Rectal smooth muscle tissue (tissue), 1 donor: ENCODE measurements at regions not wholly inside any gene's neighbourhood (a gene's known extent, or its start where the extent isn't known, plus 50 kb on each side); places are given as distances from the start of the nearest gene placed in this dataset.

Experiments
- H3K27ac ChIP-seq: one replicate; pipeline ENCODE4 v1.7.0; 2013; ENCODE audit warnings: low read depth, low read length, inconsistent platforms
- H3K27me3 ChIP-seq: one replicate; pipeline ENCODE4 v1.7.0; 2013; ENCODE audit warnings: low read length; ENCODE audit not compliant: control insufficient read depth, insufficient read depth
- H3K36me3 ChIP-seq: one replicate; pipeline ENCODE4 v1.7.0; 2013; ENCODE audit warnings: low read length; ENCODE audit not compliant: control insufficient read depth, insufficient read depth
- H3K4me1 ChIP-seq: one replicate; pipeline ENCODE4 v1.7.0; 2013; ENCODE audit warnings: low read length; ENCODE audit not compliant: control insufficient read depth, insufficient read depth
- H3K4me3 ChIP-seq: one replicate; pipeline ENCODE4 v1.7.0; 2013; ENCODE audit warnings: low read length
- H3K9ac ChIP-seq: one replicate; pipeline ENCODE4 v1.7.0; 2013; ENCODE audit warnings: low read length

DNA sequence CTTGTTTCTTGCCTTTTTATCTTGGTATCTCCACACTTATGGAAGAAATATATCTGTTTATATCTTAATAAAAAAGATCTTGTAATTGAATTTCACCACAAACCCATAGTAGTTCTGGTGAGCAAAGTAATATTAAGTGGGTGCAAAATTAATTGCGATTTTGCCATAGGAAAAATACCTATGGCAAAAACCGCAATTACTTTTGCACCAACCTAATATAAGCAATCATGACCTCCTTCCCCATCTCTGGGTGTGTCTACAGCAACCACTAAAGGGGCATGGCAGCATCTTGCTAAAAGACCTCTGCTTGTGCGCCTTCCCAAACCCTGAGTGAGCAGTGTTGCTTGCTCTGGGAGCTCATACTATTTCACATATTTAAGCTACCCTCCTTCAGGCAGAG is 124.2 kb upstream of the GUCY1A1 start:
- Histone ChIP-seq H3K4me1 (no peaks in the 10 kb centered on the region), H3K9ac (no peak overlapping the region), H3K27me3 (no peaks in the 10 kb centered on the region), H3K4me3 (no peak overlapping the region), H3K36me3 (no peaks in the 10 kb centered on the region), H3K27ac (no peak overlapping the region)

DNA sequence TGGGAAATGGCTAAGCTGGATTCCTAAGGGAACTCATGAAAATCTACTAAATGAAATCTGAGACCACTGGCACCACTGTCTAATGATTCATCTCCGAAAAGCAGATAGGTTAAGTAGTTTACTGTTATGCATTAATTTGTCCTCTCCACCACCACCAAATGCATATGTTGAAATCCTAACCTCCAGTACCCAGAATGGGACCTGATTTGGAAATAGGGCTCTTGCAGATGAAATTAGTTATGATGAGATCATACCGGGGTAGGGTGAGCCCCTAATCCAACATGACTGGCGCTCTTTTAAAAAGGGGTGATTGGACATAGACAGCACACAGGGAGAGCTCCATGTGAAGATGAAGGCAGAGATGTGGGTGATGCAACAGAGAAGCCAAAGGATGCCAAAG is 124.9 kb upstream of the GUCY1A1 start:
- Histone ChIP-seq H3K9ac (no peak overlapping the region), H3K4me1 (no peaks in the 10 kb centered on the region), H3K27me3 (no peaks in the 10 kb centered on the region), H3K4me3 (no peak overlapping the region), H3K27ac (no peak overlapping the region), H3K36me3 (no peaks in the 10 kb centered on the region)

DNA sequence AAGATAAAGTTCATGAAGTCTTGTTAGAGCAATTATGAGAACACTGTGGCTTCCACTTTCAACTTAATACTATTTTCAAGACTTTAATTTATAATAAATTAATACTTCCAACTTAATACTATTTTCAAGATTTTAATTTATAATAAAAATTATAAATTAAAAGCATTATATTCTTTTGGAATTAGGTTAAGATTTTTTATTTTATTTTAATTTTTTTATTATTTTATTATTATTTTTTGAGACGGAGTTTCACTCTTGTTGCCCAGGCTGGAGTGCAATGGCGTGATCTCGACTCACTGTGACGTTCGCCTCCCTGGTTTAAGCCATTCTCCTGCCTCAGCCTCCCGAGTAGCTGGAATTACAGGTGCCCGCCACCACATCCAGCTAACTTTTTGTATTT is 126.0 kb upstream of the GUCY1A1 start:
- Histone ChIP-seq H3K9ac (no peak overlapping the region), H3K4me3 (no peak overlapping the region), H3K27ac (no peak overlapping the region), H3K4me1 (no peaks in the 10 kb centered on the region), H3K36me3 (no peaks in the 10 kb centered on the region), H3K27me3 (no peaks in the 10 kb centered on the region)

DNA sequence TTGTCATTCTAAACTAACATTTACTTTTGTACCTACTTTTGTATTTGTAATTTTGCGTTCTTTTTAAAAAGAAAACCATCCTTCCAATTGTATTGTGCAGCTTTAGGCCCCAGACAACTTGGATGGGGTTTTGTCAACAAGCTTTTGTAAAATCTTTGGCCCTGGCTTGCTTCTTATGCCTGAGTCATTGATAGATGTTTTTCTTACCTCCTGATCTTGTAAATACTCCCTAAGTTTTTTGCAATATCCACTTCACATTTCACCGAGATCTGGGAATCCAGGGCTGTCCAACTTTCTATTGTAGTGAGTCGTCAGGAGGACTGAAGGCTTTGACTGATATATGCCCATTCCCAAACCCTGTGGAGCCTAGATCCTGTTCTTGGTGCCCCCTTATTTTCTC is 126.9 kb upstream of the GUCY1A1 start:
- Histone ChIP-seq H3K4me1 (no peaks in the 10 kb centered on the region), H3K27ac (no peak overlapping the region), H3K36me3 (no peaks in the 10 kb centered on the region), H3K27me3 (no peaks in the 10 kb centered on the region), H3K4me3 (no peak overlapping the region), H3K9ac (no peak overlapping the region)

DNA sequence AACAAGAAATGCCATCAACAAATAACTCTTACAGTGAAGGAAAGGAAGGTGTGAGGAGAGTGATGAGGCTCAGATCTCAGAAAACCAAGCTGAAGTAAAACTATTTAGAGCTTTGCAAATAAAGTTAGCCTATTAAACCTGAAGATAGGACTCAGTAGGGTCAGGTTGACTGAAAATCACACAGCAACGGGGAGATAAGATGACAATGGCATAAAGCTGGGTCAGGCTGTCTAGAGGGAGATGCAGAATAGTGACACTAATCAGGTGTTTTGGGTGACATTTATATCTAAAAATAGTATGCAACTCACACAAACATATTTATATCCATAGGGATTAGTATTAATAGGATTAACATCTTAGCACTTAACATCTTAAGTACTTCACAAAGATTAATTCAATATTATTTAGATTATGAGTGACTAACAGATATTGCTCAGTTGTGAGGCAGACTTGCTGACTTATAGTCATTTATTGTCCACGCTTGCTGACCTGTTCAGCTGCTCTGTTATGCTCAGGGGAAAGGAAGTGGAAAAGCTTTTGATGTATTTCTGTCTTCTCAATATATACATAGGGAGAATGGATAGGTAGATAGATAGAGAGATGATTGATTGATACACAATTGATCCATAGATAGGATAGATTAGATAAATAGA is 130.7 kb upstream of the GUCY1A1 start:
- no peaks in the 10 kb centered on the region for H3K27me3 ChIP-seq
- no peaks in the 10 kb centered on the region for H3K36me3 ChIP-seq
- H3K4me3 ChIP-seq = no peak overlapping the region
- peaks cover 9% of the 10 kb centered on the region for H3K4me1 ChIP-seq
- H3K9ac ChIP-seq = no peak overlapping the region
- H3K27ac ChIP-seq = no peak overlapping the region

DNA sequence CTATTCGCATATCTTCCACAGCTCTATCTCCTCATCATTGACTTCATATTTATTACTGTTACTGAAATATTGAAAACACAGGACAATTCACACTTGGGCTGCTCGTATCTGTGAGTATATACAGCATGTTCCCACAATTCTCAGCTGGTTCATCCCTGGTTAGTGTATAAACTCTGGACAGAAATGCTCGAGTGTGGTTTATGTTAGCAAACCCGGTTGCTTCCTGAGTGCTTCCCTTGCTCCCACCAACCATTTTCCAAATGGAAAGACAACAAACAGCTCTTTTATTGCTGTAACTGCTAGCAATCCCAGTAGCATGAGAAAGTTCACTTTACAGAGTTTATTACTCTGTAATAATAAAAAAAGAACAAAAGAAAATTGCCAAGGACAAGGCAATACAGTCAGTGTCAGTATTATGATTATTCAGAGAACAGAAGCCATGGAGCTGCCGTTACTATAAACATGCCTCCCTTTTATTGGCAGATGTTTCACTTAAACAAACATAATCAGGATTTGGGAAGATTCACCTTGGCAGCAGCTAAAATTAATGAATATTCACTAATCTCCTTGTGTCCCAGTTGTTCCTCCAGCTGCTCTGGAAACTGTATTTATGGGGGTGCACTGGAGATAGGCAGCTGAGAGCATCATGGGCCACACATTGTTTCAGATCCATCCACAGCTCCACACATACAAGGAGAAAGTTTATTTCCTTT is 134.1 kb upstream of the GUCY1A1 start:
- no peaks in the 10 kb centered on the region for H3K36me3 ChIP-seq
- H3K9ac ChIP-seq = no peak overlapping the region
- no peak overlapping the region for H3K4me3 ChIP-seq
- peaks cover 9% of the 10 kb centered on the region for H3K4me1 ChIP-seq
- H3K27ac ChIP-seq = peak overlapping the region; percentile 65
- no peaks in the 10 kb centered on the region for H3K27me3 ChIP-seq

DNA sequence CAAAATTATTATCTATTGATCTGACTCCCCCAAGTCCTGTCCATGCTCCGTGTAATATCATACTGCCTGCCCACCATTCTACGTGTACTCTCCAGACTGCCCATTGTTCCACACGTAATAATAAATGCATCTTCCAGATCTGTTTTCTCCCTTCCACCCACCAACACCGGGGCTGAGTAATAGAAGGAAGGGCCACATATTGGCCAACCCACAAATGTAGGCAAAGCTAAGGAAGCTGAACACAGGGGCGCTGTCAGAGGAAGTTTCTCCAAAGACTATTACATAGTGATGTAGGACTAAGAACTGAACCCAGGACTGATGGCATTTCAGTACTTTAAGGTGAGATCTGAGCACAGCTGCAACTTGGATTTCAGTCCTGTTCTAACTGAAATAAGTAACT is 135.8 kb upstream of the GUCY1A1 start:
- no peak overlapping the region for H3K9ac ChIP-seq
- H3K27ac ChIP-seq = no peak overlapping the region
- peaks cover 16% of the 10 kb centered on the region for H3K4me1 ChIP-seq
- no peak overlapping the region for H3K4me3 ChIP-seq
- H3K36me3 ChIP-seq = no peaks in the 10 kb centered on the region
- H3K27me3 ChIP-seq = no peaks in the 10 kb centered on the region

DNA sequence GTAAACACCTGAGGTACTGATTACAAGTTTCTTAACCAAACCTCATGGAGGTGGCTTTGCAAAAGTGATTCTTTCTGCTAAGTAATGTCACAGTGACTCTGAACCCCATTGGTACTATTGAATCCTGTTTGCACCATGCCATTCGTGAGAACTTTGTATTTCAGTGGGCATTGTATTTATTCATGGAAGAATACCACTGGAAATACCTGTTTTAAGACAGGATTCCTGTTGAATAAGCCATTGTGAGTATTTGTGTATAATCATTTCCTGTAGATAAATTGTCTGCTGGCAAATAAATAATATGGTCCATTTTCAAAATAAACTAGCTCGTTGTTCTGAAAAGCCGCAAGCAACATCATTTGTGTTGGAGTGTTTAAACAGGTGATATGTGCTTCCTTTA is 136.4 kb upstream of the GUCY1A1 start:
- H3K4me1 ChIP-seq = peaks cover 16% of the 10 kb centered on the region
- no peak overlapping the region for H3K4me3 ChIP-seq
- no peak overlapping the region for H3K27ac ChIP-seq
- no peaks in the 10 kb centered on the region for H3K27me3 ChIP-seq
- no peak overlapping the region for H3K9ac ChIP-seq
- no peaks in the 10 kb centered on the region for H3K36me3 ChIP-seq

DNA sequence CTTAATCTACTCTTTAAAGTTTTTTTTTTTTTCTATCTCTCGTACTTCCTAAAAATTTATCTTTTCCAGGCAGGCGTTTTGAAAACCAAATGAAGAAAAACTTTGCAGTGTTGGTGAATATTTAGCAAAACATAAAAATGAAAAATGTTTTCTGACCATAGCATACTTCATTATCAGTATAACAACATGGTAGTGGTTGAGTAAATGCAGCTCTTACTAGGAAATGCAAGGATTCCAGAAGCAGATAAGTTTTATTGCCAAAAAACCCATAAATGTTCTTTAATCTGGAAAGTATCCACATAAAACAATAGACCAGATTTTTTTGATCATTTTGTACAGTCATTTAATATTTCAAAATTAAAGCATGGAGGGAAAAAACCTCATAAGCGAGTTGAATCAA is 136.9 kb upstream of the GUCY1A1 start:
- Histone ChIP-seq H3K27ac (no peak overlapping the region), H3K9ac (no peak overlapping the region), H3K4me3 (no peak overlapping the region), H3K4me1 (peaks cover 18% of the 10 kb centered on the region), H3K27me3 (no peaks in the 10 kb centered on the region), H3K36me3 (no peaks in the 10 kb centered on the region)

DNA sequence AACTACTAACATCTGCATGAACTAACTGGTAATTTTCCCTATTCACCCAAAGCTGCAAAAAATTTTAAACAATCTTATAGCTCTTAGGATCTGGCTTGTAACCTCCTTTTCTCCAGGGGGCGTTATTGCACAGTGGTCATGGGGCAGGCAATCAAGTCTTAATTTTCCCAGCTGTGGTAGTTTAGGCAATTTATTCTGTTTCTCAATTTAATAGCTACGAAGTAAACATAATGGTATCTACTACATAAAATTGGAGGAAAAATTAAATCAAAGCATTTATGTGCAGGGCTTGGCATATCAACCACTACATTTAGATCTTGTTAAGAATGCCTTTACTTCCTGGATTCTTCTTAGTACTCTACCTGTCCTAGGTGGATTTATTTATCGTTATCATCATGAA is 137.4 kb upstream of the GUCY1A1 start:
- no peaks in the 10 kb centered on the region for H3K36me3 ChIP-seq
- H3K4me1 ChIP-seq = peaks cover 20% of the 10 kb centered on the region
- no peak overlapping the region for H3K4me3 ChIP-seq
- no peak overlapping the region for H3K27ac ChIP-seq
- no peaks in the 10 kb centered on the region for H3K27me3 ChIP-seq
- H3K9ac ChIP-seq = no peak overlapping the region

DNA sequence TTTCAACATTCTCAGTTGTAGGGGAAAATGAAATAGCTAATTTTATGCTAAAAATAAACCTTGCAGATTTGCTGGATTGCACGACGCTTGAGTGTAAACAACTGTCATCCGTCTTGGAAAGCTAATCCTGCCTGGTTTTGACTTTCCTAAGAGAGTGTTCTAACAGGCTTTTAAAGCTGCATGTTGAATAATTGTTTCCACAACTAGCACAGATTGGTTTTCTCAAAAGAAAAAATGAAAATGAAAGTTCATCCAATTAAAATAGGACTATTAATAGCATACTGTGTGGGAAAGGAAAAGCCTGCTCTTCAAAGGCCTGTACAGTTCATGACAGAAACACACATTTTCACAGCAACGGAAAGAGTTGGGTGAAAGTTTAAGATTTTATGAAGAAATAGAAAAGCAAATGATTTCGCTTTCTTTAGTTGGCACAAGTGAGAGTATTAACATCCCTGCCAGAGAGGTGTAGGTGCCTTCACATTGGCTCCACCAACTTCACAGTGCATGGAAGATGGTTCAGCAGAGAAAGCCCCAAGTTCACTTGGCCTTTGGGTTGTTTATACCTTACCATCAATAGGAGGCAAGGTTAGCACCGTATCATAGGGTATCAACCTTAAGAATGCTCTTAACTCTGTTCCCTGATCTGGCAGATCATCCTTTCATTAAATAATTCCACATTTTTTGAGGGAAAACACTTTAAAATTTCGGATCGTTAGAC is 140.0 kb upstream of the GUCY1A1 start:
- Histone ChIP-seq H3K36me3 (no peaks in the 10 kb centered on the region), H3K27ac (peak overlapping the region; percentile 81), H3K4me3 (peak overlapping the region; percentile 41), H3K9ac (no peak overlapping the region), H3K4me1 (peaks cover 24% of the 10 kb centered on the region), H3K27me3 (no peaks in the 10 kb centered on the region)

DNA sequence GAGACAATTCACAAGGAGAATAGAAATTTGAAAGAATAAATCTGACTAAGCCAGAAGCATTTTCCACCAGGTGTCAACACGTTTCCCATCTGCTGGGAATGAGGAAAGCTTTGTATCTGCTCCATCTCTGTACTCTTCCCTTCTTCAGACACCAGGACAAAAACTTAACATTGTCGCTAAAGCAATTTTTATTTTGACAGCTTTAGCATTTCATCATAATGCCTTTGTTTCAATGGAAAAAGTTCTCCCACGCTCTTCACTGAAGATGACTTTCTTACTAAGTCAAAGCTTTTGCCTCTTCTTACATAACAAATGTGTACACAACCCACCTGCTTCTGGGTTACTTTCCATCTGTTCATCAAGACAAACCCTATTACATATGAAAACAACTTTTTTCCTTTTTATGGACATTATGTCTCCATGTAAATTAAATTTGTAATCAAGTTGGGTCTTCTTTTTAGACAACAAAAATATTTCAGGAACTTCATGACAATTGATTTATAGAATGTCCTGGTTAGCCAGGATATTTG is 141.7 kb upstream of the GUCY1A1 start:
- Histone ChIP-seq H3K27ac (peak overlapping the region; percentile 6), H3K4me1 (peaks cover 22% of the 10 kb centered on the region), H3K4me3 (no peak overlapping the region)

More for the DNA sequence above, 141.7 kb upstream of the GUCY1A1 start:
- Histone ChIP-seq H3K27me3 (no peaks in the 10 kb centered on the region), H3K9ac (no peak overlapping the region), H3K36me3 (no peaks in the 10 kb centered on the region)
